Mesothelial cell of epicardium (in vitro differentiated cells): ENCODE measurements at regions not wholly inside any gene's neighbourhood (a gene's known extent, or its start where the extent isn't known, plus 50 kb on each side); places are given as distances from the start of the nearest gene placed in this dataset.

ENCODE experiments used
- DNase-seq, 2 experiments: peaks; one replicate each; pipeline ENCODE4 v3.0.0; 2021; ENCODE audit warnings: low spot score in 2 of 2; ENCODE audit not compliant: unreplicated experiment in 2 of 2
- H3K27ac Mint-ChIP-seq: 2 replicates; pipeline ENCODE4 v1.8.0; 2021; ENCODE audit warnings: mixed read lengths
- H3K27me3 Mint-ChIP-seq: 2 replicates; pipeline ENCODE4 v1.8.0; 2021; ENCODE audit warnings: low read depth, mixed read lengths
- H3K36me3 Mint-ChIP-seq: 2 replicates; pipeline ENCODE4 v1.8.0; 2021; ENCODE audit warnings: mixed read lengths
- H3K4me1 Mint-ChIP-seq: 2 replicates; pipeline ENCODE4 v1.8.0; 2021; ENCODE audit warnings: mixed read lengths
- H3K4me3 Mint-ChIP-seq: 2 replicates; pipeline ENCODE4 v1.8.0; 2021; ENCODE audit warnings: mild to moderate bottlenecking, moderate library complexity, mixed read lengths
- H3K9me3 Mint-ChIP-seq: 2 replicates; pipeline ENCODE4 v1.8.0; 2021; ENCODE audit warnings: mixed read lengths
- TF ChIP-seq, protein P1 (sequence below): fragments of 200-600 bp; sonication (generic); IDR thresholded peaks from one replicate; pipeline ENCODE4 v1.5.0; 2021; ENCODE audit warnings: antibody characterized with exemption; ENCODE audit not compliant: unreplicated experiment

DNA sequence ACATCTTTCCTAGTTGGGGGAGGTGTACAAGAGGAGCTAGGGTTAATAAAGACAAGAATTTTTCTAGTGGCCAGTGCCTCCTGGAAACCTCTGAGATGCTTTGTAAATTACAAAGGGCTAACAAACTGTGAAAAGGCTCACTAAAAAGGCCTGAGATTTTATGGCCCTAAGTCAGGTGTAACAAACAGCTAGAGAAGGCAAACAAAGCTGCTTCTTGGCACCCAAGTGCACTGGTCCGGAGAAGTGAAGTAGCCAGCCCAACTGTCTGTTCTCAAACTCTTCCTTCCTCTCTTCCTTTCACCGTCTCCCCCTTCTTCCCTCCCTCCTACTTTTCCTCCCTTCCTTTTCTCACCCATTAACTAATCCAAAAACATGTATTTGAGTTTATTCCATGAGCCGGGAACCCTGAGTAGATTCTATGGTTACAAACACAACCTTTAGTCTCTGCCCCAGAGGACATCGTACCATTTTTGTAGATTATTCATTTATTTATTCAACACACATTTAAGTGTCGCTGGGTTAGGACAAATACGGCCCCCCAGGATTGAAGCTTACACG lies 143.4 kb upstream of the PCGF5 start:
- TF ChIP-seq, protein P1, sequence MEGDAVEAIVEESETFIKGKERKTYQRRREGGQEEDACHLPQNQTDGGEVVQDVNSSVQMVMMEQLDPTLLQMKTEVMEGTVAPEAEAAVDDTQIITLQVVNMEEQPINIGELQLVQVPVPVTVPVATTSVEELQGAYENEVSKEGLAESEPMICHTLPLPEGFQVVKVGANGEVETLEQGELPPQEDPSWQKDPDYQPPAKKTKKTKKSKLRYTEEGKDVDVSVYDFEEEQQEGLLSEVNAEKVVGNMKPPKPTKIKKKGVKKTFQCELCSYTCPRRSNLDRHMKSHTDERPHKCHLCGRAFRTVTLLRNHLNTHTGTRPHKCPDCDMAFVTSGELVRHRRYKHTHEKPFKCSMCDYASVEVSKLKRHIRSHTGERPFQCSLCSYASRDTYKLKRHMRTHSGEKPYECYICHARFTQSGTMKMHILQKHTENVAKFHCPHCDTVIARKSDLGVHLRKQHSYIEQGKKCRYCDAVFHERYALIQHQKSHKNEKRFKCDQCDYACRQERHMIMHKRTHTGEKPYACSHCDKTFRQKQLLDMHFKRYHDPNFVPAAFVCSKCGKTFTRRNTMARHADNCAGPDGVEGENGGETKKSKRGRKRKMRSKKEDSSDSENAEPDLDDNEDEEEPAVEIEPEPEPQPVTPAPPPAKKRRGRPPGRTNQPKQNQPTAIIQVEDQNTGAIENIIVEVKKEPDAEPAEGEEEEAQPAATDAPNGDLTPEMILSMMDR, result no peak
- peaks cover 21% of the 10 kb centered on the region for H3K4me1 Mint-ChIP-seq
- H3K4me3 Mint-ChIP-seq, result no peak overlapping the region
- peaks cover 16% of the 10 kb centered on the region for H3K27me3 Mint-ChIP-seq
- DNase-seq, result no peak
- no peaks in the 10 kb centered on the region for H3K36me3 Mint-ChIP-seq
- no peaks in the 10 kb centered on the region for H3K9me3 Mint-ChIP-seq
- H3K27ac Mint-ChIP-seq, result peak overlapping the region; percentile 52

DNA sequence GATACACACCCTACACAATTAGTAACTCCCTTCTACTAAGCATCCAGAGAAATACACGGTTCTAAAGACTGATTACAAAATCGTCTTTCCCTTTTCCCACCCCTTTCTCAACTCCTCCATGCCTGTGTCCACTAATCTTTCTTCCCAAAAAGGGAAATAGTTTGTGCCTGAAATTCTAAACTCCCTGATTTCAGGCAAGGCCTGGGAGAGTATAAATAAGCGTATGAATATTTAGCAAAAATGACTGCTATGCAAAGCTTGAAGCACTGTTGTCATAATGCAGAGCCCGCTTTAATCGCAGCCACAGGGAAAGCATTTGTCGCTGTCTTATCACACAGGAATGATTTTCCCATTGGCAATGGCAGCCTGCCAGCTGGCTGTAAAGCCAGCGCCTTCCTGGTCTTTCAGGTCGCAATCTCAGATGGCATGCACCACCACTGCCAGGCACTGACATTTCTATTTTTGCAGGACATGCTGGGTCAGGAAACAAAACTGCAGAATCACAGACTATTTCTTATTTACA lies 142.9 kb upstream of the PCGF5 start:
- no peaks in the 10 kb centered on the region for H3K36me3 Mint-ChIP-seq
- H3K27me3 Mint-ChIP-seq, result peaks cover 13% of the 10 kb centered on the region
- H3K4me3 Mint-ChIP-seq, result no peak overlapping the region
- H3K27ac Mint-ChIP-seq, result peak overlapping the region; percentile 52
- DNase-seq, result peak; percentile 31 to 53
- no peaks in the 10 kb centered on the region for H3K9me3 Mint-ChIP-seq
- peaks cover 21% of the 10 kb centered on the region for H3K4me1 Mint-ChIP-seq
- TF ChIP-seq, protein P1, result no peak

DNA sequence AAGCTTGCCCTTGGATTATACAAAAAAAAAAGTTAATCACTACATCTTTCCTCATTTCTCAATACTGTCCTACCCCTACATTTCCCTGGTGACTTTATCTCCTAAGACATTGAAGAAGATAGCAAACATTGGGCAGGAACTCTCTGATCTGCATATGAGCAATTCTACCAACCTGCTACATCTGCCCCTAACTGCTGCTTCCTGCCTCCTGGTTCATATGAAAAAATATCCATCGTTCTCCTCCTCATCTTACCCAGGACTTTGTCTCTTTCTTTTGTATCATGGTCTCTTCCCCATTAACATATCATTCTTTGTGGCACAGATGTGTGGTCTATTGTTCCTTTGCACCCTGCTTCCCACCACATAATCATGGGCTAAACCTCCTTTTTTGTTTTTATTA lies 139.7 kb upstream of the PCGF5 start:
- TF ChIP-seq, protein P1, result no peak
- no peak for DNase-seq
- Mint-ChIP-seq H3K9me3 (peaks cover 9% of the 10 kb centered on the region), H3K36me3 (no peaks in the 10 kb centered on the region), H3K27ac (no peak overlapping the region), H3K4me1 (peaks cover 21% of the 10 kb centered on the region), H3K27me3 (peaks cover 7% of the 10 kb centered on the region), H3K4me3 (no peak overlapping the region)

DNA sequence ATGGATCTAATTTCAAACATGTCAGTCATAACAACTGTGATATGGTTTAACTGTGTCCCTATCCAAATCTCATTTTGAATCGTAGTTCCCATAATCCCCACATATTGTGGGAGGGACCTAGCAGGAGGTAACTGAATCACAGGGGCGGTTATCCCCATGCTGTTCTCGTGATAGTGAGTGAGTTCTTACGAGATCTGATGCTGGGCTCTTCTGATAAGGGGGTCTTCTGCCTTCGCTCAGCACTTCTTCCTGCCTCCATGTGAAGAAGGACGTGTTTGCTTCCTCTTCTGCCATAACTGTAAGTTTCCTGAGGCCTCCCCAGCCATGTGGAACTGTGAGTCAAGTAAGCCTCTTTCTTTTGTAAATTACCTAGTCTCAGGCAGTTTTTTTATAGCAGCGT lies 138.0 kb upstream of the PCGF5 start:
- H3K27ac Mint-ChIP-seq, result no peak overlapping the region
- peaks cover 7% of the 10 kb centered on the region for H3K27me3 Mint-ChIP-seq
- H3K4me3 Mint-ChIP-seq, result no peak overlapping the region
- H3K36me3 Mint-ChIP-seq, result no peaks in the 10 kb centered on the region
- peaks cover 9% of the 10 kb centered on the region for H3K9me3 Mint-ChIP-seq
- TF ChIP-seq, protein P1, result no peak
- H3K4me1 Mint-ChIP-seq, result peaks cover 14% of the 10 kb centered on the region
- DNase-seq, result no peak

DNA sequence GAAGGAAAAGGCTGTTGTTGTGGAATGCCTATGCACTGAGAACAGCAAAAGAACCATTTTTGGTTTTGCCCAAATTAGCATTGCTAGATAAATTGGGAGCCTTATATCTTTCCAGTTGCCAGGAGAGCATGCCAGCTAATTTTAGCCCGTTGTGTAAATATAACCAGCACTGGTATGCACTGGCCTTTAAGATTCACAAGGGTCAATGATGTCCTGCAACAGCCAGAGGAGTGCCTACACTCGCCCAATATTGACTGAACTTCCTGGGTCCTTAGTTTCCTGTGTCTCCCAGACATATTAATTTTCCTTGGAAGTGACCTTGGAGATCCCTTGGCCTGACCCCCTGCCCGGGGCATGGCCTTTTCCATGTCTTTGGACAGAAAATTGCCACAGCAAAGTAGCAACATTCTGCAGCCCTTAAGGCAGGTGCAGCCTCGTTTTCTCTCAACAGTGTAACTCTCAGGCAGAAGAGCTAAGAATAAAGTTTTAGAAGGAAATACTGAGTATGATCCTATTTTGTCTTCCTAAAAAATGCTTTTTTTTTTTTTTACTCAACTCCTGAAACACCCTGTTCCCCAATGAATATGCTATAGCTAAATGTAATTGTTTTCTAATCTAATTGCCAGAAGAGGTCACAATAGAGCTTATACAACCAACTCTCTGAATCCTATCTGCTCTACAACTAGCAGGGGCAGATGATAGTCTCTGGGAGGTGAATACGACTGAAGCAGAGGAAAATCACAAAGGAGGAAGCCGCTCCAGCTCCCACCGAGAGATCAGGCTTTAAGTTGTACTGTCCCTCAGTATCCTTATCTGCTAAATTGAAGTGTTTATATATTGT lies 131.9 kb upstream of the PCGF5 start:
- no peak for DNase-seq
- Mint-ChIP-seq H3K4me3 (no peak overlapping the region), H3K27me3 (no peaks in the 10 kb centered on the region), H3K36me3 (no peaks in the 10 kb centered on the region), H3K27ac (no peak overlapping the region), H3K9me3 (peaks cover 19% of the 10 kb centered on the region), H3K4me1 (no peaks in the 10 kb centered on the region)
- TF ChIP-seq, protein P1, result no peak
